ENCODE measurements at regions not wholly inside any gene's neighbourhood (a gene's known extent, or its start where the extent isn't known, plus 50 kb on each side); places are given as distances from the start of the nearest gene placed in this dataset.

DNA sequence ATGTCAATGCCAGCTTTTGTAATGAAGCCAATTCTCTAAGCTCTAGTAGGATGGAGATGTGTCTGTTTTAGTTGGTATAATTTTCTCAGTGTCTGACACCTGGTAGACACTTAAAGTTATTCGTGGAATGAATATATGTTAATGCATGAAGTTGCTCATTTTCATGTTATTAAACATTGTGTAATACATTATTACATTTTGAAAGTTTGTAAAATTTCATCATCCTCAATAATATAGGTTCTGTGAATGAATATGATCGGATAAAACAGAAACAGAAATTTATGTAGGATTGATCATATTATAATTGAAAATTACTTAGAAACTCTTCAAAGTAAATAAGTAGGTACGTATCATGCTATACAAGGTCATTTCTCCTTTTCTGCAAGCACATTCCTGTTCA lies 625.3 kb downstream of the PLA2G4A start:
- no peak for DNase-seq

DNA sequence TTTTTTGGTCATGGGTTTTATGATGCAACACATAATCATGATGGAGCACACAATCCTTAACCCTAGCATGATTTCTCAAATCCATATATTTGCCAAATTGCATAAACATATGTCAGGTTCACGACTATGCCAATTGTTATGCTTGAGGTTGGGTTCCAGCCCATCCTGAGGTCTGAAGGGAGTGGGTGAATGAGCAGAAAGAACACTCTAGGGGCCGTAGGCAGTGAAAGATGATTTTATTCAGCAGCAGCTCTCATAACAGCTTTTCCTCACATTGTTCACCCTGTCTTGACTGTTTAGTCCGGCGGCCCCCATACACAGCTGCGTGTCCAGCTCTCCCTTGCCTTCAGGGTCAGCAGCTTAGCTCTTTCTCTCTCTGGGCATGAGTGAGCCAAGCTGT lies 627.7 kb downstream of the PLA2G4A start:
- no peak for DNase-seq

DNA sequence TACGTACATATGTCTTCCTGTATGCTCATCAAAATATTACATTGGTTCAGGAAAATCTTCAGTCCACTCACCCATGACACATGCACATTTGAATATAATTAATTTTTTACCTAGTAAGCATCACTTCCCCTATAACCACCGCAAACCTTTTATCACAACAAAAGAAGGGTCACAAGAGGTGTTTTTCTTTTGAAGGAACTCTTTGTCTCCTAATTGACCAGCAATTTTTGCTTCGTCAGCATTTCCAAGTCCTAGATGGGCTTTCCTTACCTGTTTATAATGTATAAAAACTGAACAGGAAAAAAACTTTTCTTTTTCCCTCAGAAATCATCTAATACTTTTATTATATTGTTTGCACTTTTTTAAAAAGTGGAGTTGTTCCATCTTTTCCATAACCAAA lies 631.3 kb downstream of the PLA2G4A start:
- DNase-seq, result no peak

DNA sequence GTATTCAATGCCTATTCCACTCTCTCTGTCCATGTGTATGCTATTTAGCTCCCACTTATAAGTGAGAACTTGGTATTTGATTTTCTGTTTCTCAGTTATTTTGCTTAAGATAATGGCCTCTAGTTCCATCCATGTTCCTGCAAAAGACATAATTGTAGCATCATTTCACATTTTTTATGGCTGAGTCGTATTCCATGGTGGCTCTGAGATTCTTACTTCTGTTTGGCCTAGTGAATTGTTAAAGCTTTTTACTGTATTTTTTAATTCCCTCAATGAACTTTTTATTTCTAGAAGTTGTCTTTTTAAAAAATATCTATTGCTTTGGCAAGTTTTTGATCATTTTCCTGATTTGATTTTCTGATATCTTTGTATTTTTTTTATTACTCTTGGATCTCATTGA lies 635.6 kb downstream of the PLA2G4A start:
- no peak for DNase-seq

DNA sequence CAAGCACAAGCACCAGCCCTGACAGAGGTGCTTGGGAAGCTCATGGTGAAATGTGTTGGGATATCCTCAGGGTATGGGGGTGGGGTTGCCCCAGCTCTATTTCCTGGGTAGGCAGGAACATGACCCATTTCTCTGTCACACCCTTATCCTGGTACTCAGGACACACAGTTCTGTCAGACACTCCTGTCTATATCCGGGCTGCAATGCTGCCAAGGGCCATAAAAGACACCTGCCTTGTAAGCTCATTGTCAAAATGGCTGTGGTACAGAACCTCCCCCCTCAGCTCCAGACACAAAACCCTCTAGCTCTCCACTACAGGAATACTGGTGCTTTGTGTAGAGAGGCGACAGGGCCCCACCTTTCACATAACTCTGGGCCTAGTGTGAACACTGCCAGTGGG lies 636.7 kb downstream of the PLA2G4A start:
- no peak for DNase-seq

DNA sequence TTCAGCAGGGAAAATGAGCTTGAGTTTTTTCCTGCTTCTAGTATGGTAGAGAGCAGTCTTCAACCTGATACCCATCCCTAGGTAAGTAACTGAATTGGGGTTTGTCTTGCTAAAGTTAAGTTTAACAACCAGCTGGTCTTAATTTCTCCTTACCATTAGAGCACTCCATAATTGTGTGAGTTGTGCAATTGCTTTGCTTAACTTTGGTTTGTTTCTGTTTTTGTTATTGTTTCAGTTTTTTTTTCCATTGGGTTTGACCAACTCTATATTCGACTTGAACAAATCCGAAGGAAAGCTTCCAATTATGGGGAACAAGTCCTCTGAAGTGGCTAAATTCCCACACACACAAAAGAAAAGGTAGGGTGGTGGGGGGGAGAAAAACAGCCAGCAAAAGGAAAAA lies 641.1 kb downstream of the PLA2G4A start:
- no peak for DNase-seq

DNA sequence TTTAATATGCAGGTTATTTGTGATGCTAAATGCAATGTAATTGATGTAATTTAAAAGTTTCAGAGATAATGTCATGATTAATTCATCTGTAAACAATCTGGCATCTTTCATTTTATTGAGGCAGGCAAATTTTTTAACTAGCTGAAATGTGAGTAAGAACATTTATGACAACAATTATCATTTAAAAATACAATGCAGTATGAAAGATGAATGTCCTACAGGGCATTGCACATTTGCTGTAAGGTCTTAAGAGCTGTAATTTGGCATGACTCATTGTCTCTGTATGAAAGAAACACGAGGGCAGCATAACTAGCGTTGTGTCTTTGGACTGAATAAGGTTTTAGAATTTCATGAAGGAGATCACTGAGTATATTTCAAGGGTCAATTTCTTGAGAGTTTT lies 642.8 kb downstream of the PLA2G4A start:
- DNase-seq, result no peak

DNA sequence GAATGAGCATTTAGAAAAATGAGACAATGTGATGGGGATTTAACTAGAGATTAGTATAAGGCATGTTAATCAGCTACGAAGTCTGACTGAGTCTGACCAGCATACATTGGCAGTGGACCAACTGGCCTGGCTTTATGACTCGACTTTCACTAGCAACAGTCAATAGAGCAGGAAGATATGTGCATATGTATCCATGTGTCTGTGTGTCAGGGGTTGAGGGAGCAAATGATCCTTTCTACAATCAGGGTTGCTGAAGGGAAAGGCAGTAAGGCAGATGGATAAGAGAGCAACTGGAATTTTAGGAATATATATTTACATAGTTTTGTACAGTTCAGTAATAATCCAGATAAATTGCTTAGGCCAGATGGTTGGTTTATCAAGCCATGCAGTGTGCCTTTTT lies 645.6 kb downstream of the PLA2G4A start:
- no peak for DNase-seq

DNA sequence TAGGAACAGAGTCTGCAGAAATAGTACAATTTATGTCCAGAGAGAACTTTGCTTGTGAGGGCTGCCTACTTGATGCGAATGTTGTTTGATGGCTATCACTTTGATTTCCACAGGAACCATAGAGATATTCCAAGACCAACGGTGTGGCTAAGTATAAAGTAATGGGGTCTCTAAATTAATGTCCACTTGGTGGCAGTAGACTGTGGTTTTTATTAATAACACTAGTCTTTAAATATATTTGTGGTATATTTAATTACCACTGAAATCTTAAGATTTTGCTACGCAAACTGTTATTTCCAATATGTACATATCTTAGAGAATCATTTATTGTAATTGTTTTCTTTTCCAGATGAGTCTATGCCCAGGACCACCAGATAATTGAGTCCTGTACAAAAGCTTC lies 647.9 kb downstream of the PLA2G4A start:
- no peak for DNase-seq

DNA sequence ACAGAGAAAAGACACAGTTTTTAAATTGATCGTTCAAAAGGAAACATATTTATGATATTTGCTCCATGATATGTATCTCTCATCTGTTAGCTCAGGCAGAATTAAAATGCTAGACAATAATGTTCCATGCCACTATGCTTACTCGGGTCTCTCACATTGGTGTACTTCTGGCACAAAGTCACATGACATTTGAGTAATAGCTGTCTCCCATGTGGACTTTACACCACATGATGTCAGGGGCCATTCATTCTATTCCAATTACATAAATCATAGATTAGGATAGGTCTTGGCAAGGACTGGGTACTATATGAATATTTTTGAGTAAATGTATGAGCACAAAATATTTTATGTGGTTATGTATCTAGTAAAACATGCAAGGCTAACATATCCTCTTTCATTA lies 648.4 kb downstream of the PLA2G4A start:
- no peak for DNase-seq

DNA sequence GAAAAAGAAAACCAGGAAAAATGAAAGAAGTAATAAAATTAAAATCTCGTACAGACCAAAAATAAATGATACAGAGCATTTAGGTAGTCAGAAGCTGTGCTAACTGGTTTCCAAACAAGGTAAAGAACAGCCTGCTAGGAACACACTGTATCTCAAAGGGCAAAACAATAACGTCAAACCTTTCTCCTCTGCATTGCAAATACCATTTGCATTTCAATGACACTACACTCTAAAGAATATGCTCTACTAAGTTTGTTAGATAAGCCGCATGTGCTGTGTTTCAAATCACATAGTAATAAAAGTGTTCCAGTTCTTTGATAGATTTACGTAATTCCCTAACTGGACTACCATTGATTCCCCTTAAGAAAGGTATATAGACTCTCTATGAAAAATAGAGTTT lies 648.8 kb downstream of the PLA2G4A start:
- DNase-seq, result no peak

DNA sequence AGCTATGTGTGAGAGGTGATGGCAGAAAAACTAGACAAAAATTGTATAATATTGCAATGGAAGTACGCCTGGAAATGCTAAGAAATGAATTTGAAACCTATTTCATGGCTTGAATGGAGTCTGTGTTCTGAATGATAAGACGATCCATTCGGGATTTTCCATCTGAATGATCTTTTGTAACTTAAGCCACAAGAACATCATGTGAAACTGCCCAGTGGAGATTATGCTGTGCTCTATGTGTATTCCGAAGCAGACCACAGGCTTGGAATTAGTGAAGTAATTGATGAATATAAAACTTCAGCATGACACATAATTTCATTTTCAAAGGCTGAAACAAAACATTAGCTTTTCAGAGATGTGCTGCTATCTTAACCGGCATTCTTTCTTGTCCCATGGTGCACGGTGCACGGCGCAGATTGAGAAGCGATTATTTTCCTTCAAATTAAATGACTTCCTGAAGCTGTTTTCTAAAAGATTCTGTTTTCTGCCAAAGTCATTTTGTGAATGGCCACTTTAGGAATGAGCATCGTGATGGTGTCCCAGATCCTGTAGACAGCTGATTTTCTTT lies 652.9 kb downstream of the PLA2G4A start:
- DNase-seq, result no peak

DNA sequence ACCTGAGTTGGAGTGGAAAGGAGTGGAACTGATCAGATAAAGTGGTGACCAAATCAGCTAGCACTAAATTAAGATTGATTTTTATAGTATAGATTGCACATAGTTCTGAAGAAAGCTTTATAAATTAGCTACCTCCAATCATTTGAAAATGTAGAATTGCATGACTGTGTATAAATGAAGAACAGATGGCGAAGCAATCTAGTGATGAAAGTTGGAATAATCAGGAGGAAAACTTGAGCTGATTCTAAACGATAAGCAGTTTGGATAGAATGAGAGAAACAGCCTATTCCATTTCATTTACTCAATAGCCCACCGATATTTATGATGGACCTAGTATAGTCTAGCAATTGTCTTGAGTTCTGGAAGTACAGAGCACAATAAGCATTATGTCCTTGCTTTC lies 661.5 kb downstream of the PLA2G4A start:
- DNase-seq, result no peak

DNA sequence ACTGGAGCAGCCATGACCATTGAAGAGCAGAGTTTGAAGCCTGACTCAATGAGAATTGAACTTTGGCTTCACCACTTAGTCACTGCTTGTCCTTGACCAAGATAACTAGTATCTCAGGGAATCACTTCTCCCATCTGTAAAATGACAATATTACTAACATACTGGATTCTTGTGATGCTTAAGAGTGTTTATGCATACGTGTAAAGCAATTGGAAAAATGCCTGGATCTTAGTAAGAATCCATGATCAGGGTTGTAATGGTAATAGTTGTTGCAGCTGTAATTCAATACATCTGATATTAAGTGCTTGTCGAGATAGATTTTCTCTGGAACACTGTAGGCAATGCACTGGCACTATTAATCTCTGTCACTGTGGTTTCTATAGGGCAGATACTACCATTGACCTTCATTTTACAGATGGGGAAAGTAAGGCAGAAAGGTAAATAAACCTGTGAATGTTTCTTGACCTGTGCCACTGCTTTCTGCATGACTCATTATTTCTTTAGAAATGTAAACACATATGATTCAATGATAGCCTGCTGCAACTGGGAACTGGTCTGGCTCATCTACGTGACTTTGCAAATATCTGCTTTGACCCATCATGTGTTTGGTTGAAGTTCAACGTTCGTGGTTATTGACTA lies 662.5 kb downstream of the PLA2G4A start:
- no peak for DNase-seq

DNA sequence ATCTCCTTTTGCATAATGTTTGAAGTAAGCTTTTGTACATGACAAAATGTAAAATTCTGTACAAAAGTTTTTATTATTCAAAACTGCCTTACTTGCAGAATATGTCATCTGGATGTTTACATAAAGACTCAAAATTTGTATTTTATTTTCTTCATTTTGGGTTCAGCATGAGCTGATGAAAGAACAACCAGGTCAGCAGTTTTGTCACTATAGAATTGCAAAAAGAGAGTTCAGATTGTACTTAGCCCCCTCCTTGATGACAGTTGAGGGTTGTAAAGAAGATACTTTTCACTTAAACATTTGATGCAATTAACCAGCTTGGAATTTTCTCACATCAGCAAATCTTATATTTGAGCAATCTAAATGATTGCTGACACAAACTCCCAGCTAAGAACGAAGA lies 669.3 kb downstream of the PLA2G4A start:
- DNase-seq, result no peak

DNA sequence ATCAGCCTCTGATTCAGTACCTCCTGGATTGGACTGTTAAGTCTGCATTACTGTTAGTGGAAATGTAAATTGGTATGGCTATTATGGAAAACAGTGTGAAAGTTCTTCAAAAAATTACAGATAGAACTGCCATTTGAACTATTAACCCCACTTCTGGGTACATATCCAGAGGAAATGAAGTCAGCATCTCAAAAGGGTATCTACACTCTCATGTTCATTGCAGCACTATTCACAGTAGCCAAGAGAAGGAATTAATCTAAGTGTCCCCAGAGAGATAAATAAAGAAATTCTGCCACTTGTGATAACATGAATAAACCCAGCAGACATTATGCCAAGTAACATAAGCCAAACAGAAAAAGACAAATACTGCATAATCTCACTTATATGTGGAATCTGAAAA lies 676.0 kb downstream of the PLA2G4A start:
- DNase-seq, result no peak

DNA sequence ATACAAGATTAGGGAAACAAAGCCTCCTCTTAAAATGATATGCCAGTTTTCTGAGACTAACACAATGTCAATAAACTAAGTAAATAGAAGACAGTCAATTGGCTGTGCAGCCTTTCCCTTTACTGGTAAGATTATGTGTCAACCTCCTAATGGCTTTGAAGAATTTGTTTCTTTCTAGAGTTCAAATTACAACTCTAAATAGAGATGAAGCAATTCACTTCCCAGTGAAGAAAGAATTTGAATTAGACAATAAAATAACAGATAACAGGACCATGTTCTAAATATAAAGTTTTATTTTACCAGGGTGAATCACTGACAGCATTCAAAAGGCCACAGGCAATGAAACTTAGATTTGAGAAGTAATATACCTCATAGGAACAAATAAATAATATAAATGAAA lies 680.3 kb downstream of the PLA2G4A start:
- DNase-seq, result no peak

DNA sequence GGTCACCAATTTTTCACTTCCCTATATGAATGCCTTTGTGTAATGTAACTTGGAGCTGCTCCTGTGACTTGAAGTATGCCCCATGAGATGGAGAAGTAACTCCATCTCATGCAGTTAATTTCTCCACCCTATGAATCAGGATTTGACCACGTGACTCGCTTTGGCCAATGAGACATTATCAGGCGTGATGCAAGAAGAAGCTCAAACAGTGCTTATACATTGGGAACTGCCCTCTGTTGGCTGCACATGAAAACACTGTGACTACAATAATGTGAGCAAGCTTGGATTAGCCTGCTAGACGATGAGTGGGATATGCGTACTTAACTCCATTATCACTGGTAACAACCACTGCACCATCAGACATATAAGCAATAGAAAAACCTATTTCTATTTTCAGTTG lies 684.4 kb downstream of the PLA2G4A start:
- no peak for DNase-seq

DNA sequence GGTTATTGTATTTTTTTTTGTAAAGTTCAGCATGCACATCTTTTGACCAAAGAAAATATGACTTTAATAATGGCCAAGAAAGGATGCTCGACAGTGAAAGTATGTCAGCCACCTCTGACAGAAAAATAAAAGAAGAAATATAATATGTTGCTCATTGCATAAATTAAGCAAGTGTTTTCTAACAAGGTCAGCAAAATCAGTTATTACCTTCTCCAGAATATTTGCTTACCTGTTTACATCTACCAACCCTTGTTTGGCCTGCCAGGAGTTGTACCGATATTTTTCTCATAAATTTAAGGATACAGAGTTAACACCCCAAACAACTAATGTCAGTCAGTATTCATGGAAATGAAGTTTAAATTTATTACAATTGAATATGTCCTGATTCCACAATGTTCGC lies 685.4 kb downstream of the PLA2G4A start:
- no peak for DNase-seq

DNA sequence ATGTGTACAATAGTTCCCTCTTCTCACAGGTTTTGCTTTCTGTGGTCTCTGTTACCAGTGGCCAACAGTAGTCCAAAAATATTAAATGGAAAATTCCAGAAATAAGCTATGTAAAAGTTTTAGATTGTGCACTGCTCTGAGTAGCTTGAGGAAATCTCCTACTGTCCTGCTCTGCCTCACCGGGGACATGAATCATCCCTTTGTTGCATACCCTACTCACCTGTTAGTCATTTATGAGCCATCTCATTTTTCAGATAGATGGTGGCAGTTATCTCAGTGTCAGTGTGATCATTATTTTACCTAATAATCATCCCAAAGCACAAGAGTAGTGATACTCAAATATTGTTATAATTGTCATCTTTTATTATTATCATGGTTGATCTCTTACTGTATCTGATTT lies 688.1 kb downstream of the PLA2G4A start:
- no peak for DNase-seq

DNA sequence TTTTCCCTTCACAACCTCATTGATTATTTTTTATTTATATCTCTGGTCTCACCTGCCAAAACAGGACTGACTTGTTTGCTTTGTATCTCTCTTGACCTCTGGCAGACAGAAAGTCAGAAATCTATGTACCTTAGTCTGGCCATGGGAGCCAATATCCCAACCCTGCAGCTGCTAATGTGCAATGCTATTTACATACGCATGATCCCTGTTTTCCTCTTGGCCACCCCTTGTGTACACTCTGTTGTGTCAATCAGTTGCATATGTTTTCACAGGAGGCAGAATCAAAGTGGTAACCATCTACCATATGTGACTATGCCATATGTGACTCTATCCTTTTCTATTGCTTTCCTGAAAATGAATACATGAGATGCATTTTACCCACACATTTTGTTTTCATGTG lies 688.8 kb downstream of the PLA2G4A start:
- DNase-seq, result no peak

DNA sequence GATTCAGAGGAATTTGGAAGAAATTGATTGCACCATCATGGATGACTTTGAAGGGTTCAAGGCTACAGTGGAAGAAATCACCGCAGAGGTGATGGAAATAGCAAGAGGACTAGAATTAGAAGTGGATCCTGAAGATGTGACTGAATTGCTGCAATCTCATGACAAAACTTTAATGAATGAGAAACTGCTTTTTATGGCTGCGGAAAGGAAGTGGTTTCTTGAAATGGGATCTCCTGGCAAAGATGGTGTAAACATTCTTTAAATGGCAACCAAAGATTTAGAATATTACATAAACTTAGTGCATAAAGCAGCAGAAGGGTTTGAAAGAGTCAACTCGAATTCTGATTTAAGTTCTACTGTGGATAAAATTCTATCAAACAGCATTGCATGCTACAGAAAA lies 698.6 kb downstream of the PLA2G4A start:
- no peak for DNase-seq

DNA sequence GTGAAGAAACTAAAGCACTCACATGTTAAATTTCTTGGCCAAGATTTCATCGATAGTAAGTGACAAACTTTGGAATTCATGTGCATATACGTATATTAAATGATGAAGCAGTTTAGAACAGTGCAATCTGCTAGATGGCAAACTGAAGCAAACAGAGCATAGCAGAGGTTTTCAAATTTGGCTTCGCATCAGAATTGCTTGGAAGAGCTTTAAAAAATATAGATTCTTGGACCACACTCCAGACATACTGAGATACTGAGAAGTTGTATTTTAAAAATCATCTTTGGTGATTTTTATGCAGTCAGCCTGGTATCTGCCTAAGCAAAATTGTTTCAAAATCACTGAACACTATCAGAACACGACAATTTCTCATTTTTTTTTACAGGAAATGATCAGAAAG lies 709.2 kb downstream of the PLA2G4A start:
- no peak for DNase-seq

DNA sequence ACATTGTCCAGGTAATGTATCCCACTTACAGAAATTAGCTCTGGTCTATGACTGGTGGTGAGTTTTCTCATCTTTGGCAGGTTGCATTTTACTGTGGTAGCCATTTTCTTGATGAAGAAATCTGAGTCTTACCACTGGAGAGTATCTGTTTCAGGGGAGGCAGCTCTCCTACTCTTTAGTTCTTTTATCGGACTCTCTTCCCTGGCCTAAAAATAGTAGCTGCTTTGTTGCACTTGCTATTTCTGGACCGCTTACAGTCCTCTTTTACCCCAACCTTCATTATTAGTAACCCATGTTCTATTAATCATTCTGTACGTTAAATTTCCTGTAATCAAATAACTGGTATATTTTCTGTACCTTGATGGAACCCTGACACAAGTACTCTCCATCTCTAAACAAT lies 720.8 kb downstream of the PLA2G4A start:
- no peak for DNase-seq

DNA sequence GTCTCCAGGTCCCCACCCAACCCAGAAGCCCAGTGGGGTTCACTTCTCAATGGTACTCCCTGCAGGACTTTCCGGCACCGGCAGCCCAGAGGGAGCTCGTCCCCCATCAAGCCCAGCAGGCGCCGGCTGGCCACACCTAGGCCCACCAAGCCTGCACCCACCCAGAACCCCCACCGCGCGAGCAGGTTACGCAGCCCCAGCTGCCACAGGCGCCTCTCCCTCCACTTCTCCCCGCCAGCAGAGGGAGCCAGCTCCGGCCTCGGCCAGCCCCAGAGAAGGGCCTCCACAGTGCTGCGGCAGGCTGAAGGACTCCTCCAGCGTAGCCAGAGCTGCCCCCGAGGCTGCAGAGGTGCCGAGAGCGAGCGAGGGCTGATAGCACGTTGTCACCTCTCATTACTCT lies 722.3 kb downstream of the PLA2G4A start:
- DNase-seq, result no peak

DNA sequence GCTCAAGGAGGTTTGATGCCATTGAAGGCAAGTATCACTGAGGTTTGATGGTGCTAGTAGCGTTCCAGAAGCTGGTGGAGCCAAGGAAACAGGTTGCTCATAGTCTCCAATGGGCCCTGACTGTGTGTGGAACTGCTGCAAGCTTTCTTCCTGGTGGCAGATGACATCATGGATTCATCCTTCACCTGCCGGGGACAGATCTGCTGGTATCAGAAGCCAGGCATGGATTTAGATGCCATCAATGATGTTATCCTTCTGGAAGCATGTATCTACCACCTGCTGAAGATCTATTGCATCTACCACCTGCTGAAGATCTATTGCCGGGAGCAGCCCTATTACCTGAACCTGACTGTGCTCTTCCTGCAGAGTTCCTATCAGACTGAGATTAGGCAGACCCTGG lies 734.4 kb downstream of the PLA2G4A start:
- DNase-seq, result no peak
